SKM-1 treated with dmso at 0.1 percent for 144 hours (cell line): ENCODE measurements at regions not wholly inside any gene's neighbourhood (a gene's known extent, or its start where the extent isn't known, plus 50 kb on each side); places are given as distances from the start of the nearest gene placed in this dataset.

Experiments used
- DNase-seq: peaks from one replicate; lab custom pipeline; 2025; ENCODE audit not compliant: unreplicated experiment; lab: John Stamatoyannopoulos, UW

- no peak for DNase-seq
These were observed 144.3 kb downstream of the HSD17B3 start for GRCh38 chr9:96157675-96158074.

- no peak for DNase-seq
These were observed 145.6 kb downstream of the HSD17B3 start for GRCh38 chr9:96156171-96156974.

- no peak for DNase-seq
These were observed 147.9 kb downstream of the HSD17B3 start for GRCh38 chr9:96154081-96154480.

GRCh38 chr9:96152550-96152949 is 149.4 kb downstream of the HSD17B3 start:
- no peak for DNase-seq

GRCh38 chr9:96150324-96151227 is 151.4 kb downstream of the HSD17B3 start:
- no peak for DNase-seq

GRCh38 chr9:96149533-96150280 is 152.3 kb downstream of the HSD17B3 start:
- no peak for DNase-seq

GRCh38 chr9:96148634-96149532 is 153.1 kb downstream of the HSD17B3 start:
- no peak for DNase-seq

GRCh38 chr9:96147029-96147428 is 154.9 kb downstream of the HSD17B3 start:
- peak; percentile 31 for DNase-seq

GRCh38 chr9:96141666-96142065 is 160.3 kb downstream of the HSD17B3 start:
- no peak for DNase-seq

GRCh38 chr9:96141128-96141474 is 160.9 kb downstream of the HSD17B3 start:
- DNase-seq: no peak

- no peak for DNase-seq
These were observed 161.5 kb downstream of the HSD17B3 start for GRCh38 chr9:96140296-96141127.

- DNase-seq: no peak
These were observed 162.2 kb downstream of the HSD17B3 start for GRCh38 chr9:96139592-96140295.

- no peak for DNase-seq
These were observed 163.4 kb downstream of the HSD17B3 start for GRCh38 chr9:96138616-96139015.

GRCh38 chr9:96137671-96138429 is 164.1 kb downstream of the HSD17B3 start:
- no peak for DNase-seq

- DNase-seq: no peak
These were observed 164.8 kb downstream of the HSD17B3 start for GRCh38 chr9:96136992-96137670.

- no peak for DNase-seq
These were observed 166.2 kb downstream of the HSD17B3 start for GRCh38 chr9:96135753-96136290.

- DNase-seq: no peak
These were observed 166.8 kb downstream of the HSD17B3 start for GRCh38 chr9:96135076-96135752.
